ENCODE measurements at regions not wholly inside any gene's neighbourhood (a gene's known extent, or its start where the extent isn't known, plus 50 kb on each side); places are given as distances from the start of the nearest gene placed in this dataset.

- TF ChIP-seq, protein P1, sequence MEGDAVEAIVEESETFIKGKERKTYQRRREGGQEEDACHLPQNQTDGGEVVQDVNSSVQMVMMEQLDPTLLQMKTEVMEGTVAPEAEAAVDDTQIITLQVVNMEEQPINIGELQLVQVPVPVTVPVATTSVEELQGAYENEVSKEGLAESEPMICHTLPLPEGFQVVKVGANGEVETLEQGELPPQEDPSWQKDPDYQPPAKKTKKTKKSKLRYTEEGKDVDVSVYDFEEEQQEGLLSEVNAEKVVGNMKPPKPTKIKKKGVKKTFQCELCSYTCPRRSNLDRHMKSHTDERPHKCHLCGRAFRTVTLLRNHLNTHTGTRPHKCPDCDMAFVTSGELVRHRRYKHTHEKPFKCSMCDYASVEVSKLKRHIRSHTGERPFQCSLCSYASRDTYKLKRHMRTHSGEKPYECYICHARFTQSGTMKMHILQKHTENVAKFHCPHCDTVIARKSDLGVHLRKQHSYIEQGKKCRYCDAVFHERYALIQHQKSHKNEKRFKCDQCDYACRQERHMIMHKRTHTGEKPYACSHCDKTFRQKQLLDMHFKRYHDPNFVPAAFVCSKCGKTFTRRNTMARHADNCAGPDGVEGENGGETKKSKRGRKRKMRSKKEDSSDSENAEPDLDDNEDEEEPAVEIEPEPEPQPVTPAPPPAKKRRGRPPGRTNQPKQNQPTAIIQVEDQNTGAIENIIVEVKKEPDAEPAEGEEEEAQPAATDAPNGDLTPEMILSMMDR (IDR thresholded peaks at IDR 0.05) = no peak
- no peak for TF ChIP-seq EP300 (IDR thresholded peaks at IDR 0.05)
- no peak for TF ChIP-seq POLR2A (IDR thresholded peaks at IDR 0.05)
Measured at GRCh38 chr6:23184351-23184750, 615.0 kb downstream of the HDGFL1 start.

Data from stomach (tissue), 4 donors.